ENCODE measurements at regions not wholly inside any gene's neighbourhood (a gene's known extent, or its start where the extent isn't known, plus 50 kb on each side); places are given as distances from the start of the nearest gene placed in this dataset.

GRCh38 chr6:145485288-145485687 lies 250.0 kb downstream of the EPM2A start:
- Mint-ChIP-seq H3K27ac (no peak overlapping the region), H3K27me3 (ENCODE audit: low read depth) (no peaks in the 10 kb centered on the region), H3K4me1 (peaks cover 10% of the 10 kb centered on the region), H3K9me3 (peaks cover 12% of the 10 kb centered on the region), H3K4me3 (no peak overlapping the region), H3K36me3 (no peaks in the 10 kb centered on the region)
- no peak for TF ChIP-seq CTCF (IDR thresholded peaks at IDR 0.05; ENCODE audit: unreplicated experiment)
- no peak for DNase-seq (ENCODE audit: low spot score in 2 of 2, unreplicated experiment in 2 of 2)

- H3K27ac Mint-ChIP-seq = no peak overlapping the region
Observed at GRCh38 chr6:145486306-145486705, 249.0 kb downstream of the EPM2A start.

GRCh38 chr6:145489583-145489982 lies 245.7 kb downstream of the EPM2A start:
- H3K4me1 Mint-ChIP-seq = no peaks in the 10 kb centered on the region
- no peak overlapping the region for H3K4me3 Mint-ChIP-seq
- no peak for TF ChIP-seq CTCF (IDR thresholded peaks at IDR 0.05; ENCODE audit: unreplicated experiment)
- DNase-seq (ENCODE audit: low spot score in 2 of 2, unreplicated experiment in 2 of 2) = no peak
- no peaks in the 10 kb centered on the region for H3K36me3 Mint-ChIP-seq
- peaks cover 26% of the 10 kb centered on the region for H3K9me3 Mint-ChIP-seq
- H3K27me3 Mint-ChIP-seq (ENCODE audit: low read depth) = peaks cover 14% of the 10 kb centered on the region
- no peak overlapping the region for H3K27ac Mint-ChIP-seq

More at GRCh38 chr6:145486306-145486705, 249.0 kb downstream of the EPM2A start:
- no peak for DNase-seq (ENCODE audit: low spot score in 2 of 2, unreplicated experiment in 2 of 2)
- Mint-ChIP-seq H3K4me1 (peaks cover 10% of the 10 kb centered on the region), H3K27me3 (ENCODE audit: low read depth) (peaks cover 3% of the 10 kb centered on the region), H3K36me3 (no peaks in the 10 kb centered on the region), H3K4me3 (no peak overlapping the region), H3K9me3 (peaks cover 12% of the 10 kb centered on the region)
- no peak for TF ChIP-seq CTCF (IDR thresholded peaks at IDR 0.05; ENCODE audit: unreplicated experiment)

GRCh38 chr6:145490068-145490467 lies 245.3 kb downstream of the EPM2A start:
- no peak for TF ChIP-seq CTCF (IDR thresholded peaks at IDR 0.05; ENCODE audit: unreplicated experiment)
- Mint-ChIP-seq H3K36me3 (peaks cover 2% of the 10 kb centered on the region), H3K9me3 (peaks cover 29% of the 10 kb centered on the region), H3K4me3 (no peak overlapping the region), H3K27me3 (ENCODE audit: low read depth) (peaks cover 14% of the 10 kb centered on the region), H3K4me1 (no peaks in the 10 kb centered on the region), H3K27ac (no peak overlapping the region)
- DNase-seq (ENCODE audit: low spot score in 2 of 2, unreplicated experiment in 2 of 2) = no peak

- no peak overlapping the region for H3K4me3 Mint-ChIP-seq
- peaks cover 2% of the 10 kb centered on the region for H3K36me3 Mint-ChIP-seq
- H3K4me1 Mint-ChIP-seq = no peaks in the 10 kb centered on the region
- H3K27ac Mint-ChIP-seq = no peak overlapping the region
- peaks cover 33% of the 10 kb centered on the region for H3K9me3 Mint-ChIP-seq
- H3K27me3 Mint-ChIP-seq (ENCODE audit: low read depth) = peaks cover 14% of the 10 kb centered on the region
- no peak for DNase-seq (ENCODE audit: low spot score in 2 of 2, unreplicated experiment in 2 of 2)
- TF ChIP-seq CTCF (IDR thresholded peaks at IDR 0.05; ENCODE audit: unreplicated experiment) = no peak
Observed at GRCh38 chr6:145491126-145491525, 244.2 kb downstream of the EPM2A start.

- Mint-ChIP-seq H3K4me3 (no peak overlapping the region), H3K27ac (no peak overlapping the region), H3K36me3 (peaks cover 2% of the 10 kb centered on the region), H3K27me3 (ENCODE audit: low read depth) (peaks cover 14% of the 10 kb centered on the region), H3K9me3 (peaks cover 25% of the 10 kb centered on the region), H3K4me1 (no peaks in the 10 kb centered on the region)
- no peak for DNase-seq (ENCODE audit: low spot score in 2 of 2, unreplicated experiment in 2 of 2)
- no peak for TF ChIP-seq CTCF (IDR thresholded peaks at IDR 0.05; ENCODE audit: unreplicated experiment)
Observed at GRCh38 chr6:145497006-145497405, 238.3 kb downstream of the EPM2A start.
